ENCODE measurements at regions not wholly inside any gene's neighbourhood (a gene's known extent, or its start where the extent isn't known, plus 50 kb on each side); places are given as distances from the start of the nearest gene placed in this dataset.
"Not testable (repeated sequence)": the region's sequence is repeated elsewhere in the genome, so short reads cannot be mapped to it uniquely, and the experiment has no call there.

DNA sequence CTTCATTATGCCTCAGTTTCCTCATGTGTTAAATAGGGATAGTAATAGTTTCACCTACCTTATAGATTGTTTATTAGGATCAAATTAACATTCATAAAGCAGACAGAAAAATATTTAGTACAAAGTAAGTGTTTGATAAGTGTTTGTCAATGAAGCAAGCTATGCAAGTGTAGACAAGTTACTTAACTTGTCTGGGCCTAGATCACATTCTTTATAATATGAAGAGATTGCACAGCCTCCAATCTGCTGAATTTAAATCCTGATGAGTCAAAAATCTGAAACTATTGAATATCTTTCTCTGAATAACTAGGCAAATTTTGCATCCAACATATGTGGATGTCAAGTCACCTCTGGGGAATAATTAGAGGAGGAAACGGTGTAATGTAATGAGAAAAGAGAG is 170.5 kb downstream of the MZT1 start:
- Histone ChIP-seq H3K9me3 (ENCODE audit: low read depth, low read length) (no peaks in the 10 kb centered on the region), H3K4me1 (ENCODE audit: insufficient read depth, low read length) (no peaks in the 10 kb centered on the region), H3K4me3 (ENCODE audit: low read length) (no peak overlapping the region), H3K27me3 (ENCODE audit: insufficient read depth, low read length) (no peaks in the 10 kb centered on the region)

GRCh38 chr13:72555601-72556000 is 171.8 kb downstream of the MZT1 start:
- no peak overlapping the region for H3K4me3 ChIP-seq (ENCODE audit: low read length)

GRCh38 chr13:72552731-72553130 is 174.7 kb downstream of the MZT1 start:
- H3K9me3 ChIP-seq (ENCODE audit: low read depth, low read length), result no peaks in the 10 kb centered on the region
- H3K27me3 ChIP-seq (ENCODE audit: insufficient read depth, low read length), result no peaks in the 10 kb centered on the region
- no peaks in the 10 kb centered on the region for H3K4me1 ChIP-seq (ENCODE audit: insufficient read depth, low read length)
- no peak overlapping the region for H3K4me3 ChIP-seq (ENCODE audit: low read length)

More at GRCh38 chr13:72555601-72556000, 171.8 kb downstream of the MZT1 start:
- Histone ChIP-seq H3K9me3 (ENCODE audit: low read depth, low read length) (no peaks in the 10 kb centered on the region), H3K27me3 (ENCODE audit: insufficient read depth, low read length) (no peaks in the 10 kb centered on the region), H3K4me1 (ENCODE audit: insufficient read depth, low read length) (no peaks in the 10 kb centered on the region)

DNA sequence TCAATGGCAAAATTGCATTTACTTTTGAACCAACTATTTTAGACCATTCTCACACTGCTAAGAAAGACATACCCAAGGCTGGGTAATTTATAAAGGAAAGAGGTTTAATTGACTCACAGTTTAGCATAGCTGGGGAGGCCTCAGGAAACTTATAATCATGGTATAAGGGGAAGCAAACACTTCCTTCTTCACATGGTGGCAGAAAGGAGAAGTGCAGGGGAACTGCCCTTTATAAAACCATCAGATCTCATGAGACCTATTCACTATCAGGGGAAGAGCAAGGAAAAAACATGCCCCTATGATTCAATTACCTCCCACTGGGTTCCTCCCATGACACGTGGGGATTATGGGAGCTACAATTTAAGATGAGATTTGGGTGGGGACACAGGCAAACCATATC is 181.5 kb downstream of the MZT1 start:
- H3K4me3 ChIP-seq (ENCODE audit: low read length); H3K9me3 ChIP-seq (ENCODE audit: low read depth, low read length); H3K27me3 ChIP-seq (ENCODE audit: insufficient read depth, low read length); H3K4me1 ChIP-seq (ENCODE audit: insufficient read depth, low read length): not testable (repeated sequence)

- Histone ChIP-seq H3K4me1 (ENCODE audit: insufficient read depth, low read length) (no peaks in the 10 kb centered on the region), H3K4me3 (ENCODE audit: low read length) (no peak overlapping the region), H3K9me3 (ENCODE audit: low read depth, low read length) (no peaks in the 10 kb centered on the region), H3K27me3 (ENCODE audit: insufficient read depth, low read length) (no peaks in the 10 kb centered on the region)
Measured at GRCh38 chr13:72545030-72545719, 182.3 kb downstream of the MZT1 start.

DNA sequence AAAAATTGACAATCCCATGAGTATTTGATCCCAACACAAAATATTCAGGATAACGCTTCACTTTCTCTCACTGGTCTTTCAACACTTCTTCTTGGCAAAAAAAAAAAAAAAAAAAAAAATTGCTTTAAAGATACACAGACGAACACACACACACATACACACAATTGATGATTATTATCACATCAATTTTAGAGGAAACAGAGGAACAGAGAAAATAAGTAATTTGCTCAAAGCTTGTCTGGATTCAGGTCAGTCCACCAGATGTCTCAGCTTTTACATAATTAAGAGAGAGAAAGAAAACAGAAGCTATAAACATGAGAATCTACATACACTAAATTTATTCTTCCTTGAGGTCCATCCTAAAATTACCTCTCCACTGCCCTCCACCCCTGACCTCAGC is 183.4 kb downstream of the MZT1 start:
- Histone ChIP-seq H3K9me3 (ENCODE audit: low read depth, low read length) (no peaks in the 10 kb centered on the region), H3K4me3 (ENCODE audit: low read length) (no peak overlapping the region), H3K27me3 (ENCODE audit: insufficient read depth, low read length) (no peaks in the 10 kb centered on the region), H3K4me1 (ENCODE audit: insufficient read depth, low read length) (no peaks in the 10 kb centered on the region)

DNA sequence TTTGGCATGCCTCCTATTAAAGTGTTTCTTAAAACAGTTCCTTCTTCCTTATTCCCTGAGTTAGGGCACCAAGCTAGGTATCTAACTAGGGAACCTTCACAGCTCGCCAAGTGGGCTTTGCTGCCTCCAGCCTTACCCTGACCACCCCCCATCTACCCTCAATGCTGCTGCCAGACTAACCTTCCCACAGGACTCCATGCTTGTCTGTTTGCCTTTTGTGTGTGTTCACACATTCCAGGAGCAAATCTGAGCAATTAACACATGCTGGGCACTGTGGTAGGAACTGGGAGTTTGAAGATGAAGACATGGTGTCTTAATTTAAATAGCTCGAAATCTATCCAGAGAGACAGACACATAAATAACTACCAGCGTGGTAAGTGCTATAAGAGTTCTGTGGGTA is 185.2 kb downstream of the MZT1 start:
- Histone ChIP-seq H3K27me3 (ENCODE audit: insufficient read depth, low read length) (no peaks in the 10 kb centered on the region), H3K4me1 (ENCODE audit: insufficient read depth, low read length) (no peaks in the 10 kb centered on the region), H3K9me3 (ENCODE audit: low read depth, low read length) (no peaks in the 10 kb centered on the region), H3K4me3 (ENCODE audit: low read length) (no peak overlapping the region)

DNA sequence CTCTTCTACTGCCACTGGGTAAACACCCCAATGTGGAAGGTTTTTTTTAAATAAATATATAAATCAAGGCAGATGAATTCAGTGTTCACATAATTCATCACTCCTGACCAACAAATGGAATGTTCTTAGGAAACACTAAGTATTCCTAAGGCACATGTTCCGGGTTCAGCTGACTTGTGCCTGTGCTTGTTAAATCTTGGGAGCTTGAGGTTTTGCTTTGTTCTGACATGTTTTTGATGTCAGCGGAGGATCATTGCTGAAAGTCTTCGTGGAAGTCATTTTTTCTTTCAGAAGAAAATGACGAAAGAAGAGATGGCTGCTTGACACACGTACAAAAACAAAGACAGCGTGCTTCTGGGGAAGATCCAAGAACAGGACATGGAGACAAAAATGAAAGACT is 185.8 kb downstream of the MZT1 start:
- Histone ChIP-seq H3K4me3 (ENCODE audit: low read length) (no peak overlapping the region), H3K27me3 (ENCODE audit: insufficient read depth, low read length) (no peaks in the 10 kb centered on the region), H3K4me1 (ENCODE audit: insufficient read depth, low read length) (no peaks in the 10 kb centered on the region), H3K9me3 (ENCODE audit: low read depth, low read length) (no peaks in the 10 kb centered on the region)

GRCh38 chr13:72540881-72541280 is 186.5 kb downstream of the MZT1 start:
- Histone ChIP-seq H3K9me3 (ENCODE audit: low read depth, low read length) (no peaks in the 10 kb centered on the region), H3K4me3 (ENCODE audit: low read length) (no peak overlapping the region), H3K27me3 (ENCODE audit: insufficient read depth, low read length) (no peaks in the 10 kb centered on the region), H3K4me1 (ENCODE audit: insufficient read depth, low read length) (no peaks in the 10 kb centered on the region)

DNA sequence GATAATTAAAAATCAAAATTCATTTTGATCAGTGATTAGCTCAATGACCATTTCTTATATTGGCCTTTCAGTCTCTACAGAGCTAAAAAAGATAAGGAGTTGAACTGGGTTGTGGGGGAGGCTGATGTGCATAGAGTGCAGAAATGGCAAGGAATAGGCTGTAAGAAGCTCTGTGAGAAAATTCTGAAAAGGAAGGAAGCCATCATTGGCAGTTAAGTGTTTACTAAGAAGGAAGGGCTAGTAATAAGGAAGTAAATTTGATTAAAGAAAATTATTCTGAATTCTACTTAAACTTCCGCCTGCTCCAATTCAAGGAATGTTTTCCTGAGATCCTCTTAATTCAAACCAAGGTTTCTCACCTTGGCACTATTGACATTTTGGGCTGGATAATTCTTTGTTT is 187.5 kb downstream of the MZT1 start:
- no peak overlapping the region for H3K4me3 ChIP-seq (ENCODE audit: low read length)
- H3K9me3 ChIP-seq (ENCODE audit: low read depth, low read length), result no peaks in the 10 kb centered on the region
- no peaks in the 10 kb centered on the region for H3K27me3 ChIP-seq (ENCODE audit: insufficient read depth, low read length)
- H3K4me1 ChIP-seq (ENCODE audit: insufficient read depth, low read length), result no peaks in the 10 kb centered on the region

DNA sequence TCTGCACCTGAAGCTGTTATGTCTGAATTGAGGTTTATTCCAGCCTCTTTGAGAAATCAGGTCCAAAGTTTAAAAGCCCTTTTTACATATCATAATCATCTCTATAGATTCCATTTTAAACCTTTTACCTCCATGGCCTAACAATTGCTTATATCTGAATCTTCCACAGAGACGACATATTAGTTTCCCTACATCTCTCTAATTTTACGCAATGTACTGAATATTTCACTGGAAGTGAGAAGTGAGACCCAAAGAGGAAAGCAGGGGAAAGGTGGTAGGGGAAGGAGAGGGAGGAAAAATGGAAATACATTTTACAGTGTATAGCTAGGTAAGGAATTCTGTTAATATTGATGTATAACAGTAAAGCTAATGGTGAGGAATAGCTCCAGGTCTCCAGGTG is 189.6 kb downstream of the MZT1 start:
- H3K4me1 ChIP-seq (ENCODE audit: insufficient read depth, low read length), result no peaks in the 10 kb centered on the region
- H3K9me3 ChIP-seq (ENCODE audit: low read depth, low read length), result no peaks in the 10 kb centered on the region
- H3K4me3 ChIP-seq (ENCODE audit: low read length), result no peak overlapping the region
- H3K27me3 ChIP-seq (ENCODE audit: insufficient read depth, low read length), result no peaks in the 10 kb centered on the region

- Histone ChIP-seq H3K4me1 (ENCODE audit: insufficient read depth, low read length) (no peaks in the 10 kb centered on the region), H3K9me3 (ENCODE audit: low read depth, low read length) (no peaks in the 10 kb centered on the region), H3K27me3 (ENCODE audit: insufficient read depth, low read length) (no peaks in the 10 kb centered on the region), H3K4me3 (ENCODE audit: low read length) (no peak overlapping the region)
Measured at GRCh38 chr13:72537395-72537780, 190.0 kb downstream of the MZT1 start.

- Histone ChIP-seq H3K9me3 (ENCODE audit: low read depth, low read length) (no peaks in the 10 kb centered on the region), H3K27me3 (ENCODE audit: insufficient read depth, low read length) (no peaks in the 10 kb centered on the region), H3K4me1 (ENCODE audit: insufficient read depth, low read length) (no peaks in the 10 kb centered on the region), H3K4me3 (ENCODE audit: low read length) (no peak overlapping the region)
Measured at GRCh38 chr13:72536714-72537394, 190.6 kb downstream of the MZT1 start.

GRCh38 chr13:72534951-72535640 is 192.3 kb downstream of the MZT1 start:
- Histone ChIP-seq H3K9me3 (ENCODE audit: low read depth, low read length) (no peaks in the 10 kb centered on the region), H3K4me1 (ENCODE audit: insufficient read depth, low read length) (no peaks in the 10 kb centered on the region), H3K27me3 (ENCODE audit: insufficient read depth, low read length) (no peaks in the 10 kb centered on the region), H3K4me3 (ENCODE audit: low read length) (no peak overlapping the region)

DNA sequence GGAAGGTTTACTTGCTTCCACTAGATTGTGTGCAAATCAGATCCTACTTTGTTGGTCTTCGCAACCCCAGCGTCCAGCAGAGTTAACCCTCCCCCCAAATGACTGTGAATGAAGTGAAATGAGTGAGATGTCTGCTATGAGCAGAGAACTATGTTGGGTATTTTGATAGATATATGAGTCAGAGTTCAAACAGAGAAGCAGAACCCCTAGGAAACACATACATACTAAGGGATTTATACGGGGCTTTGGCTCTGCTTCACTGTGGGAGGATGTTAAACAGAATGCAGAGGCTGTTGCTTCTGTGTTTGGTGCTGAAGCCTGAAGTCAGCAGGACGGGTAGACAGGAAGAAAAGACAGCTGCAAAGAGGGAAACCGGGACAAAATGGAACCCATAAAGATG is 197.0 kb downstream of the MZT1 start:
- no peaks in the 10 kb centered on the region for H3K9me3 ChIP-seq (ENCODE audit: low read depth, low read length)
- H3K4me3 ChIP-seq (ENCODE audit: low read length), result no peak overlapping the region
- H3K4me1 ChIP-seq (ENCODE audit: insufficient read depth, low read length), result no peaks in the 10 kb centered on the region
- H3K27me3 ChIP-seq (ENCODE audit: insufficient read depth, low read length), result no peaks in the 10 kb centered on the region

DNA sequence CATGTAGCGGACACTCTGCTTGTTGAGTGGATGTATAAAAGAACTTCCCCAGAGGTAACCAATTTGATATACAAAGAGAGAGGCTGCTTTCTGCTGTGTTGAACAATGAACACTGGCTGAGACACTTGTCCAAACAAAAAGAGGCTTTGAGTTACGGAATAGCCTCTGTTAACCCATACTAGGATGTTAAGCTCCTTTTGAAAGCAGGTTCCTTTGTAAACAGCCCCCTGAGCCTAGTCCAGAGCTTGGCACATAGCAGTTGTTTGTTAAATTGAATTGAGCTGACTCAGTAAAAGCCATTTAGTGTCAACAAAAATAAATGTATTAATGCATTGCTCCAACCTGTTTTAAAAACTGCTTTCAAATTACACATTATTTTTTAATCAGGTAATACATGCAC is 200.1 kb downstream of the MZT1 start:
- H3K4me1 ChIP-seq (ENCODE audit: insufficient read depth, low read length), result no peaks in the 10 kb centered on the region
- H3K4me3 ChIP-seq (ENCODE audit: low read length), result no peak overlapping the region
- no peaks in the 10 kb centered on the region for H3K27me3 ChIP-seq (ENCODE audit: insufficient read depth, low read length)
- no peaks in the 10 kb centered on the region for H3K9me3 ChIP-seq (ENCODE audit: low read depth, low read length)
